K562 (cell line): ENCODE measurements at regions not wholly inside any gene's neighbourhood (a gene's known extent, or its start where the extent isn't known, plus 50 kb on each side); places are given as distances from the start of the nearest gene placed in this dataset.

Source experiments
- ATAC-seq: fragments of 200-7000 bp; cut with Tn5 transposase; 3 replicates; pipeline ENCODE4 v1.9.1; 2020; ENCODE audit warnings: moderate library complexity
- BruUV-seq: library from RNA; stranded (reverse); fragments of 400-500 nt; replicated peaks from 2 replicates; lab custom pipeline; 2021; lab: Mats Ljungman, UMichigan
- CTCF ChIA-PET: fragments of 300-600 bp; formaldehyde crosslinking; extraction: SDS; loops from one replicate; lab custom pipeline; 2021; ENCODE audit warnings: low intra/inter-chr PET ratio; lab: Yijun Ruan, JAX
- POLR2A ChIA-PET: fragments of 300-600, 350-650 bp; sonication (Branson Sonifier 250); formaldehyde crosslinking; extraction: SDS; loops from one replicate; lab custom pipeline; 2021; ENCODE audit warnings: antibody characterized with exemption, inconsistent platforms; lab: Yijun Ruan, JAX
- DNase-seq, 4 experiments: peaks; one replicate each; pipeline versions ENCODE4 v3.0.0 to v3.0.0-alpha.2; 2011 to 2018; ENCODE audit warnings: low spot score in 3 of 4, mixed read lengths in 3 of 4; ENCODE audit errors: extremely low read depth in 1 of 4
- FAIRE-seq: peaks from 2 replicates; lab custom pipeline; 2011; peaks lifted over from hg19 to GRCh38; lab: Jason Lieb, UNC
- H2AFZ ChIP-seq: 2 replicates; pipeline ENCODE4 v1.6.0; 2011; ENCODE audit warnings: low read depth, low read length, control low read depth, inconsistent platforms
- H3K27ac ChIP-seq: fragments of 200-600 bp; 3 replicates; pipeline ENCODE4 v1.8.0; 2011; ENCODE audit warnings: low read depth, mild to moderate bottlenecking, control low read depth, inconsistent platforms, low read length, moderate library complexity, mixed read lengths; ENCODE audit errors: extremely low read depth
- H3K27me3 ChIP-seq, 2 experiments: fragments of 300-600 bp in 1 of 2; 2 replicates in 1 of 2; 3 replicates in 1 of 2; pipeline versions ENCODE4 v1.6.0 to v1.8.0; 2011; ENCODE audit warnings: inconsistent platforms in 2 of 2, low read length in 2 of 2, mild to moderate bottlenecking in 1 of 2, mixed read lengths in 1 of 2, moderate library complexity in 1 of 2; ENCODE audit not compliant: control insufficient read depth in 2 of 2, insufficient read depth in 2 of 2
- H3K36me3 ChIP-seq: fragments of 300-600 bp; 3 replicates; pipeline ENCODE4 v1.8.0; 2011; ENCODE audit warnings: mild to moderate bottlenecking, low read length, inconsistent platforms; ENCODE audit not compliant: control insufficient read depth, insufficient read depth
- H3K4me1 ChIP-seq, 2 experiments: fragments of 200-600 bp in 1 of 2; replicated peaks in 1 of 2; 2 replicates in 1 of 2; 3 replicates in 1 of 2; pipeline versions ENCODE4 v1.5.1 to v1.8.0; 2011; ENCODE audit warnings: inconsistent platforms in 2 of 2, low read length in 2 of 2, mild to moderate bottlenecking in 1 of 2, mixed read lengths in 1 of 2, moderate library complexity in 1 of 2; ENCODE audit not compliant: control insufficient read depth in 2 of 2, insufficient read depth in 2 of 2
- H3K4me2 ChIP-seq: 2 replicates; pipeline ENCODE4 v1.6.1; 2011; ENCODE audit warnings: low read length, control low read depth, inconsistent platforms, mixed read lengths; ENCODE audit not compliant: insufficient read depth
- H3K4me3 ChIP-seq: fragments of 200-600 bp; sonication (generic), shearing (Covaris generic); 2 replicates; pipeline ENCODE4 v1.5.1; 2016; ENCODE audit warnings: control low read depth, inconsistent platforms
- H3K79me2 ChIP-seq: fragments of 200-600 bp; 3 replicates; pipeline ENCODE4 v1.8.0; 2011; ENCODE audit warnings: low read length, inconsistent platforms; ENCODE audit not compliant: control insufficient read depth, insufficient read depth
- H3K9ac ChIP-seq, 2 experiments: 2 replicates each; pipeline versions ENCODE4 v1.6.0 to v1.6.1; 2011; ENCODE audit warnings: low read depth in 2 of 2, low read length in 2 of 2, control low read depth in 1 of 2, inconsistent platforms in 1 of 2, mild to moderate bottlenecking in 1 of 2, mixed read lengths in 1 of 2; ENCODE audit not compliant: insufficient read depth in 1 of 2
- H3K9me1 ChIP-seq: one replicate; pipeline ENCODE4 v1.6.0; 2011; ENCODE audit warnings: inconsistent platforms, mild to moderate bottlenecking, low read length, moderate library complexity; ENCODE audit not compliant: control insufficient read depth, insufficient read depth
- H3K9me3 ChIP-seq: replicated peaks from 2 replicates; pipeline ENCODE4 v1.5.1; 2011; ENCODE audit warnings: low read depth, low read length, inconsistent platforms; ENCODE audit not compliant: control insufficient read depth, insufficient read depth
- H4K20me1 ChIP-seq: replicated peaks from 2 replicates; pipeline ENCODE4 v1.6.1; 2011; ENCODE audit warnings: low read length, inconsistent platforms, mixed read lengths; ENCODE audit not compliant: control insufficient read depth, insufficient read depth
- CREB1 ChIP-seq, 2 experiments: sonication (generic) in 1 of 2; formaldehyde crosslinking in 1 of 2; IDR thresholded peaks; 2 replicates each; pipeline versions ENCODE4 v1.6.1 to v1.8.0; 2012 to 2022; ENCODE audit warnings: inconsistent platforms in 1 of 2, mild to moderate bottlenecking in 1 of 2, missing genetic modification reagents in 1 of 2, moderate library complexity in 1 of 2
- CXXC5 ChIP-seq: fragments of 250-450 bp; sonication (Bioruptor Pico); IDR thresholded peaks from 2 replicates; pipeline ENCODE4 v1.8.0; 2022; ENCODE audit warnings: inconsistent platforms, mild to moderate bottlenecking, moderate library complexity
- FIP1L1 ChIP-seq: fragments of 200-400 bp; formaldehyde crosslinking; IDR thresholded peaks from 2 replicates; pipeline ENCODE4 v1.6.1; 2018; ENCODE audit warnings: mild to moderate bottlenecking, low read depth, low read length; ENCODE audit not compliant: poor library complexity, severe bottlenecking
- HOXB6 ChIP-seq: fragments of 250-450 bp; sonication (Bioruptor Pico); IDR thresholded peaks from 2 replicates; pipeline ENCODE4 v1.5.1; 2022; ENCODE audit warnings: mild to moderate bottlenecking, borderline replicate concordance
- KLF1 ChIP-seq: fragments of 450-650 bp; IDR thresholded peaks from 2 replicates; pipeline ENCODE4 v1.6.1; 2016; ENCODE audit warnings: missing genetic modification characterization, missing compliant biosample characterization
- MYC ChIP-seq, 2 experiments: fragments of 250-450 bp in 1 of 2; sonication (Bioruptor Pico) in 1 of 2; IDR thresholded peaks; 2 replicates each; pipeline versions ENCODE4 v1.5.1 to v1.6.1; 2012 to 2021; ENCODE audit warnings: low read depth in 2 of 2, borderline replicate concordance in 1 of 2, improper control_type of control experiment in 1 of 2, low read length in 1 of 2, mild to moderate bottlenecking in 1 of 2, moderate library complexity in 1 of 2
- NCOA4 ChIP-seq: fragments of 450-650 bp; IDR thresholded peaks from 2 replicates; pipeline ENCODE4 v1.6.1; 2018; ENCODE audit warnings: mild to moderate bottlenecking; ENCODE audit not compliant: partially characterized antibody
- NUFIP1 ChIP-seq: fragments of 450-650 bp; IDR thresholded peaks from 2 replicates; pipeline ENCODE4 v1.6.1; 2018; ENCODE audit not compliant: partially characterized antibody
- PBX2 ChIP-seq, 2 experiments: IDR thresholded peaks in 1 of 2; conservative IDR thresholded peaks in 1 of 2; 2 replicates each; pipeline ENCODE4 v1.6.1; 2016; ENCODE audit warnings: low read depth in 2 of 2, mild to moderate bottlenecking in 1 of 2, missing compliant biosample characterization in 1 of 2, missing genetic modification characterization in 1 of 2, moderate library complexity in 1 of 2
- PHB ChIP-seq: fragments of 250-450 bp; sonication (Bioruptor Pico); IDR thresholded peaks from 2 replicates; pipeline ENCODE4 v1.5.0; 2021
- PPARD ChIP-seq: fragments of 250-450 bp; sonication (Bioruptor Pico); IDR thresholded peaks from 2 replicates; pipeline ENCODE4 v1.8.0; 2022; ENCODE audit warnings: inconsistent platforms, mild to moderate bottlenecking, moderate library complexity
- ZBED1 ChIP-seq: IDR thresholded peaks from 2 replicates; pipeline ENCODE4 v1.6.1; 2014
- WGBS: fragments of 100-300 bp; shearing (Covaris generic); methylation state at CpG from one replicate; pipeline ENCODE4 v1.1.6; 2016; ENCODE audit warnings: low coverage, mixed read lengths; ENCODE audit not compliant: insufficient coverage; ENCODE audit errors: missing lambda C conversion rate; 5-methylcytosine and 5-hydroxymethylcytosine counted together
- in situ Hi-C: fragments of 300-500 bp; cut with MboI; formaldehyde crosslinking; loops from 4 replicates; pipeline ENCODE4 v1.15.0; 2018; ENCODE audit warnings: inconsistent platforms, mixed read lengths
- intact Hi-C: fragments of 100-400 bp; cut with micrococcal nuclease; formaldehyde crosslinking; loops from 2 replicates; pipeline ENCODE4 v1.14.2; 2022
- TF ChIP-seq, protein P1 (sequence below): fragments of 450-650 bp; IDR thresholded peaks from 2 replicates; pipeline ENCODE4 v1.6.1; 2017; ENCODE audit warnings: antibody characterized with exemption, mild to moderate bottlenecking
- TF ChIP-seq, protein P2 (sequence below): fragments of 250-450 bp; sonication (Bioruptor Pico); IDR thresholded peaks from 2 replicates; pipeline ENCODE4 v1.4.0; 2020; ENCODE audit warnings: mild to moderate bottlenecking

DNA sequence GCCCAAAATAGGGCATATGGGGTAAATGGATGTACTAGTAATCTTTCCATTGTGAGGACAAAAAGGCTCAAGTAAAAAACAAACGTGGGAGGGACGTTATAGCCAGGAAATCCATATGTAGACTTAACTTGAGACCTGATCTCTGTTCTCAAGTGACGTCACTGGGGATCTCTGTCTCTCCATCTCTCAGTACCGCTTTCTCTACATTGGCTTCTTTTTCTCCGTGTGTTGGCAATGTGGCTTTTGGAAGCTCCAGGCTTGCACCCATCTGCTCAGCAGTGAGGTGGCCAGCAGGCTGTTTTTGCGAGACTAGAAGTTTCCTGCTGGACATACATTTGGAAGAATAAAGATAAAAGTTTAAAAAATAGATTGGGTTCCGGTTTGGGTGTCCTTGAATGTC is 66.0 kb upstream of the NRXN3 start:
- peaks cover 0 to 5% of the 10 kb centered on the region in 2 experiments; a peak in 1 of 5 replicates for H3K27me3 ChIP-seq
- no peak overlapping the region for H3K4me3 ChIP-seq
- intact Hi-C loops (no loop called here), in situ Hi-C loops (no loop called here)
- H3K27ac ChIP-seq: no peak overlapping the region
- FAIRE-seq (no peak), DNase-seq (no peak), ATAC-seq (no peak)
- POLR2A ChIA-PET: no interaction called here
- no peaks in the 10 kb centered on the region for H3K79me2 ChIP-seq
- no peak overlapping the region for H3K4me2 ChIP-seq
- CTCF ChIA-PET: interaction anchor here (0.6 kb wide), 1 partner anchor 307 kb away, joined by 4 read pairs; no protein-coding TSS in a partner anchor
- WGBS: under 1% methylated on average over 7 of the region's 7 CpGs
- no peaks in the 10 kb centered on the region for H3K9me1 ChIP-seq
- no peaks in the 10 kb centered on the region for H3K4me1 ChIP-seq
- no peak overlapping the region for H3K9ac ChIP-seq
- no peaks in the 10 kb centered on the region for H4K20me1 ChIP-seq
- no peaks in the 10 kb centered on the region for H3K36me3 ChIP-seq
- no peaks in the 10 kb centered on the region for H3K9me3 ChIP-seq
- no TSS peak for BruUV-seq
- H2AFZ ChIP-seq: no peak overlapping the region
- no peak for TF ChIP-seq FIP1L1
- TF ChIP-seq MYC (IDR thresholded peaks at IDR 0.05; ENCODE audit: low read depth, low read length): no peak
- TF ChIP-seq MYC (CRISPR knock-in tag; IDR thresholded peaks at IDR 0.05; ENCODE audit: borderline replicate concordance, low read depth): no peak
- no peak for TF ChIP-seq ZBED1
- TF ChIP-seq NUFIP1: no peak
- no peak for TF ChIP-seq KLF1
- TF ChIP-seq CREB1 (IDR thresholded peaks at IDR 0.05): no peak
- no peak for TF ChIP-seq CREB1 (CRISPR knock-in tag; IDR thresholded peaks at IDR 0.05)
- TF ChIP-seq PBX2 (CRISPR knock-in tag; IDR thresholded peaks at IDR 0.05; ENCODE audit: low read depth): no peak
- TF ChIP-seq PBX2 (tag; conservative IDR thresholded peaks at IDR 0.05; ENCODE audit: low read depth): no peak
- no peak for TF ChIP-seq PHB
- TF ChIP-seq HOXB6 (CRISPR knock-in tag): no peak
- TF ChIP-seq, protein P1, sequence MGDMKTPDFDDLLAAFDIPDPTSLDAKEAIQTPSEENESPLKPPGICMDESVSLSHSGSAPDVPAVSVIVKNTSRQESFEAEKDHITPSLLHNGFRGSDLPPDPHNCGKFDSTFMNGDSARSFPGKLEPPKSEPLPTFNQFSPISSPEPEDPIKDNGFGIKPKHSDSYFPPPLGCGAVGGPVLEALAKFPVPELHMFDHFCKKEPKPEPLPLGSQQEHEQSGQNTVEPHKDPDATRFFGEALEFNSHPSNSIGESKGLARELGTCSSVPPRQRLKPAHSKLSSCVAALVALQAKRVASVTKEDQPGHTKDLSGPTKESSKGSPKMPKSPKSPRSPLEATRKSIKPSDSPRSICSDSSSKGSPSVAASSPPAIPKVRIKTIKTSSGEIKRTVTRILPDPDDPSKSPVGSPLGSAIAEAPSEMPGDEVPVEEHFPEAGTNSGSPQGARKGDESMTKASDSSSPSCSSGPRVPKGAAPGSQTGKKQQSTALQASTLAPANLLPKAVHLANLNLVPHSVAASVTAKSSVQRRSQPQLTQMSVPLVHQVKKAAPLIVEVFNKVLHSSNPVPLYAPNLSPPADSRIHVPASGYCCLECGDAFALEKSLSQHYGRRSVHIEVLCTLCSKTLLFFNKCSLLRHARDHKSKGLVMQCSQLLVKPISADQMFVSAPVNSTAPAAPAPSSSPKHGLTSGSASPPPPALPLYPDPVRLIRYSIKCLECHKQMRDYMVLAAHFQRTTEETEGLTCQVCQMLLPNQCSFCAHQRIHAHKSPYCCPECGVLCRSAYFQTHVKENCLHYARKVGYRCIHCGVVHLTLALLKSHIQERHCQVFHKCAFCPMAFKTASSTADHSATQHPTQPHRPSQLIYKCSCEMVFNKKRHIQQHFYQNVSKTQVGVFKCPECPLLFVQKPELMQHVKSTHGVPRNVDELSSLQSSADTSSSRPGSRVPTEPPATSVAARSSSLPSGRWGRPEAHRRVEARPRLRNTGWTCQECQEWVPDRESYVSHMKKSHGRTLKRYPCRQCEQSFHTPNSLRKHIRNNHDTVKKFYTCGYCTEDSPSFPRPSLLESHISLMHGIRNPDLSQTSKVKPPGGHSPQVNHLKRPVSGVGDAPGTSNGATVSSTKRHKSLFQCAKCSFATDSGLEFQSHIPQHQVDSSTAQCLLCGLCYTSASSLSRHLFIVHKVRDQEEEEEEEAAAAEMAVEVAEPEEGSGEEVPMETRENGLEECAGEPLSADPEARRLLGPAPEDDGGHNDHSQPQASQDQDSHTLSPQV: no peak
- no peak for TF ChIP-seq CXXC5
- TF ChIP-seq NCOA4: no peak
- no peak for TF ChIP-seq PPARD (CRISPR knock-in tag)
- TF ChIP-seq, protein P2, sequence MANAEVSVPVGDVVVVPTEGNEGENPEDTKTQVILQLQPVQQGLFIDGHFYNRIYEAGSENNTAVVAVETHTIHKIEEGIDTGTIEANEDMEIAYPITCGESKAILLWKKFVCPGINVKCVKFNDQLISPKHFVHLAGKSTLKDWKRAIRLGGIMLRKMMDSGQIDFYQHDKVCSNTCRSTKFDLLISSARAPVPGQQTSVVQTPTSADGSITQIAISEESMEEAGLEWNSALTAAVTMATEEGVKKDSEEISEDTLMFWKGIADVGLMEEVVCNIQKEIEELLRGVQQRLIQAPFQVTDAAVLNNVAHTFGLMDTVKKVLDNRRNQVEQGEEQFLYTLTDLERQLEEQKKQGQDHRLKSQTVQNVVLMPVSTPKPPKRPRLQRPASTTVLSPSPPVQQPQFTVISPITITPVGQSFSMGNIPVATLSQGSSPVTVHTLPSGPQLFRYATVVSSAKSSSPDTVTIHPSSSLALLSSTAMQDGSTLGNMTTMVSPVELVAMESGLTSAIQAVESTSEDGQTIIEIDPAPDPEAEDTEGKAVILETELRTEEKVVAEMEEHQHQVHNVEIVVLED: no peak
